ENCODE measurements at regions not wholly inside any gene's neighbourhood (a gene's known extent, or its start where the extent isn't known, plus 50 kb on each side); places are given as distances from the start of the nearest gene placed in this dataset.
A peak's percentile ranks its signal among the peaks of the same experiment; 100 is the strongest.

- Mint-ChIP-seq H3K4me1 (ENCODE audit: low read depth) (peaks cover 16% of the 10 kb centered on the region), H3K27me3 (no peaks in the 10 kb centered on the region), H3K27ac (peak overlapping the region; percentile 68), H3K36me3 (peaks cover 15% of the 10 kb centered on the region), H3K4me3 (peak overlapping the region; percentile 69), H3K9me3 (ENCODE audit: low read depth) (peaks cover 5% of the 10 kb centered on the region)
These were observed 61.3 kb upstream of the MEGF10 start for GRCh38 chr5:127229185-127229889.

GRCh38 chr5:127231118-127231517 lies 59.5 kb upstream of the MEGF10 start:
- Mint-ChIP-seq H3K27ac (peak overlapping the region; percentile 55), H3K4me1 (ENCODE audit: low read depth) (peaks cover 16% of the 10 kb centered on the region)

DNA sequence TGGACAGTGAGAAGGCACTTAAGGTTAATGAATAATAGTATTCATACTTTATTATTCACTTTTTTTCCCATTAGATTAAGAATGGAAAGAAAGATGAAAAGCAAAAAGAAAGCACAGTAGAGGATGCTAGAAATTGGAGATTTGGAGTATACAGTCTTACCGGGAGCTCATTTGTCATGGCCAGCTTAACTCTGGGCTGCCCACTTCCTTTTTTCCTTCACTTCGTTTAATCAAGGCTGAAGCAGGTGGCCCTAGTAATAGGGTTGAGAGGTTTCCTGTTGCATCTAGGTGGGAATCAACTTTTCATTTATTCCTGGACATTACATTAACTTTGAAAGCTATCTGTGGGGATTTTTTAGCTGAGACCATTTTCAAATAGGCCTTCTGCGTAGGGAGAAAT lies 57.0 kb upstream of the MEGF10 start:
- Mint-ChIP-seq H3K27me3 (no peaks in the 10 kb centered on the region), H3K9me3 (ENCODE audit: low read depth) (no peaks in the 10 kb centered on the region), H3K4me3 (no peak overlapping the region), H3K36me3 (peaks cover 16% of the 10 kb centered on the region), H3K27ac (no peak overlapping the region), H3K4me1 (ENCODE audit: low read depth) (peaks cover 16% of the 10 kb centered on the region)

More at GRCh38 chr5:127231118-127231517, 59.5 kb upstream of the MEGF10 start:
- peaks cover 18% of the 10 kb centered on the region for H3K36me3 Mint-ChIP-seq
- no peaks in the 10 kb centered on the region for H3K27me3 Mint-ChIP-seq
- H3K9me3 Mint-ChIP-seq (ENCODE audit: low read depth), result peaks cover 5% of the 10 kb centered on the region
- H3K4me3 Mint-ChIP-seq, result peak overlapping the region; percentile 57

DNA sequence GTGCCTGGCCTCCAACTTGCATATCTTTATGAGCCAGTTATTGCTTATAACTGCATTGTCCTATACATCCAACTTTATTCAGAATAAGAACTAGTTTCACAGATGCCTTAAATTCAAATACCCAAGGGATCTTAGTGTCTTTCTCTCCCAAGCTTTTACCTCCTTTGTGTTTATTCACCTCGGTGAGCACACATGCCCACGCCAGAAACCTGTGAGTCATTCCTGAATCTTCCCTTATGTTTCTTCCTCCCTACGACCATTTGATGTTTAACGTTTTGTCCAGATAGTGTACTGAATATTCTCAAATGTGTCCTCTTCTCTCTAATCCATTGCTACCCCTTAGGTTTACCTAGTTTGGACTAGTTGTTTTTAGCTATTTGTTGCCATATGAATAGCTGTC lies 55.5 kb upstream of the MEGF10 start:
- Mint-ChIP-seq H3K9me3 (ENCODE audit: low read depth) (no peaks in the 10 kb centered on the region), H3K4me1 (ENCODE audit: low read depth) (peaks cover 7% of the 10 kb centered on the region), H3K27me3 (no peaks in the 10 kb centered on the region), H3K4me3 (no peak overlapping the region), H3K36me3 (peaks cover 20% of the 10 kb centered on the region), H3K27ac (no peak overlapping the region)

- Mint-ChIP-seq H3K36me3 (peaks cover 20% of the 10 kb centered on the region), H3K4me1 (ENCODE audit: low read depth) (peaks cover under 1% of the 10 kb centered on the region), H3K9me3 (ENCODE audit: low read depth) (no peaks in the 10 kb centered on the region), H3K27ac (no peak overlapping the region), H3K27me3 (no peaks in the 10 kb centered on the region), H3K4me3 (no peak overlapping the region)
These were observed 54.3 kb upstream of the MEGF10 start for GRCh38 chr5:127236254-127236653.
